GM13976 (cell line): ENCODE measurements at regions not wholly inside any gene's neighbourhood (a gene's known extent, or its start where the extent isn't known, plus 50 kb on each side); places are given as distances from the start of the nearest gene placed in this dataset.
"Not testable (repeated sequence)": the region's sequence is repeated elsewhere in the genome, so short reads cannot be mapped to it uniquely, and the experiment has no call there.

ENCODE experiments used
- DNase-seq: peaks from one replicate; pipeline ENCODE4 v3.0.0; 2012; ENCODE audit warnings: low spot score
- in situ Hi-C: fragments of 300-500 bp; cut with MboI; formaldehyde crosslinking; loops from one replicate; pipeline ENCODE4 v1.12.0; 2022; ENCODE audit warnings: low sequenced_read_pairs, mixed read lengths, inconsistent platforms; ENCODE audit not compliant: unreplicated experiment
- TF ChIP-seq, protein P1 (sequence below): IDR thresholded peaks from 2 replicates; pipeline ENCODE4 v1.5.1; 2012; ENCODE audit warnings: borderline replicate concordance, mild to moderate bottlenecking; ENCODE audit not compliant: insufficient read depth; ENCODE audit errors: extremely low read depth, missing control alignments, control extremely low read depth

DNA sequence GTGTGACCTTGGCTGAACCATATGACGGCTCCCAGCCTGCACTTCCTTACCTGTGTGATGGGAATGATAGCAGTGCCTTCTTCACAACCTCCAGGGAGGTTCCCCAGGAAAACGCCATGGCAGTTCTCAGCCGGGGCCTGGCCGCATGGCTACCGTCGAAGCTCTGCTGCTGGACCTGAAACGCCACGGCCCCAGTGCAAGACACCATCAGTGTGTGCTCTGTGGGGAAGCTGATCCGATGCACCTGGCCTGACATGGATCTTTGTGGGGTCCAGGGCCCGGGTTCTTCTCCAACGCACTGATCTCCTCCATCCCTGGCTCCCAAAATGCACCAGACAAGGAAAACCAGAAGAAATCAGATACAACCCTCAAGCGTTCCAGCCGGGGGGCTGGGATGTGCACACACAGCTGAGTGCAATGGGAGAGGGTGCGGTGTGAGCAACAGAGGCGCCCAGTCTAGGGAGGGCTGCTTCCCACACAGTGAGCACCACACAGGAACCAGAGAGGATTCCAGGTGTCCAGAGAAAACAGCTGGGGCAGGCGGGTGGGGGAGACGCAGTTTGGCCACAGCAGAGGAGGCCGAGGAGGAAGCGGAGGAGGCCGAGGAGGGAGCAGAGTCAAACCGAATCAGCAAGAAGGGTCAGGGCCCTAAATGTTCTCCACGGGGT is 54.3 kb upstream of the ZNF469 start:
- DNase-seq = no peak
- in situ Hi-C loops = no loop called here

DNA sequence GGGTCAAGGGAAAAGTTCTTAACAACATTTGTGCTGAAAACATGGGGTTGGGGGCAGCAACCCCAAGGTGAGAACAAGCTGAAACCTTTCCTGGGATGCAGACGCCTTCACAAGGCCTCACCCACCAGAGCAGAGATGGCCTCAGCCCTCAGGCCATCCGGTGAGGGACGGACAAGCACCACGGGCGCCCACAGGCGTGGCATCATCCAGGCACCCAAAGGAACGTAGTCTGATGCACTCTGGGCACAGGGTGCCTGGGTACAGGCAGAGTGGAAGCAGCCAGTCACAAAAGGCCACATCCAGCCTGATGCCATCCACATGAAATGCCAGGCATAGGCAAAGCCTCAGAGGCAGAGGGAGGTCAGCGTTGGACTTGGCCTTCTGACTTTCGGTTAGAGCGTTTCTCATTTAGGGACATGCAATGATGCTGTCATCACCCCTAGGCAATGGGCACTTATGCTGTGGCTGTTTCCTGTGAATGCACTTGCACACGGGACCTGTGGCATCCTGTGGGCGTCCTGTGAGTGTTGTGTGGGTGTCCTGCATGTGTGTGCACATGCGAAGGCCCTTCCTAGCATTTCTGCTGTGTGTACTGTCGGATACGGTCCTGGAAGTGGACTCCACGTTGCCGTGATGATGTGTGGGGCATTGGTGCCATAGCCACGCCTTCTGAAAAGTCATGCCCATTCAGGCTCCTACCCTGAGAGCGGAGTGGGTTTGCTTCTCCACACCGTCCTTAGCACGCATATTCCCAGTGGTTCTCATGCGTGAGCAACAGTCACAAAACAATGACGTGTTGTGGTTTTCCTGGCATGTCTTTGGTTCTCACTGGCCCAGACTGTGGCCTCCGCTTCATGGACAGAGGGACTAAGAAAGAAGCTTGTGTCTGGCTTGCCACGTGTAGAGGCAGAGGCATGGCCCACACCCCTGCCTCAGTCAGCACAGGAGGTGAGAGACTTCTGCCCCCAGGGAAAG is 52.7 kb upstream of the ZNF469 start:
- in situ Hi-C loops = no loop called here
- TF ChIP-seq, protein P1, sequence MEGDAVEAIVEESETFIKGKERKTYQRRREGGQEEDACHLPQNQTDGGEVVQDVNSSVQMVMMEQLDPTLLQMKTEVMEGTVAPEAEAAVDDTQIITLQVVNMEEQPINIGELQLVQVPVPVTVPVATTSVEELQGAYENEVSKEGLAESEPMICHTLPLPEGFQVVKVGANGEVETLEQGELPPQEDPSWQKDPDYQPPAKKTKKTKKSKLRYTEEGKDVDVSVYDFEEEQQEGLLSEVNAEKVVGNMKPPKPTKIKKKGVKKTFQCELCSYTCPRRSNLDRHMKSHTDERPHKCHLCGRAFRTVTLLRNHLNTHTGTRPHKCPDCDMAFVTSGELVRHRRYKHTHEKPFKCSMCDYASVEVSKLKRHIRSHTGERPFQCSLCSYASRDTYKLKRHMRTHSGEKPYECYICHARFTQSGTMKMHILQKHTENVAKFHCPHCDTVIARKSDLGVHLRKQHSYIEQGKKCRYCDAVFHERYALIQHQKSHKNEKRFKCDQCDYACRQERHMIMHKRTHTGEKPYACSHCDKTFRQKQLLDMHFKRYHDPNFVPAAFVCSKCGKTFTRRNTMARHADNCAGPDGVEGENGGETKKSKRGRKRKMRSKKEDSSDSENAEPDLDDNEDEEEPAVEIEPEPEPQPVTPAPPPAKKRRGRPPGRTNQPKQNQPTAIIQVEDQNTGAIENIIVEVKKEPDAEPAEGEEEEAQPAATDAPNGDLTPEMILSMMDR = no peak
- no peak for DNase-seq

More for the DNA sequence above, 54.3 kb upstream of the ZNF469 start:
- TF ChIP-seq, protein P1 = no peak

DNA sequence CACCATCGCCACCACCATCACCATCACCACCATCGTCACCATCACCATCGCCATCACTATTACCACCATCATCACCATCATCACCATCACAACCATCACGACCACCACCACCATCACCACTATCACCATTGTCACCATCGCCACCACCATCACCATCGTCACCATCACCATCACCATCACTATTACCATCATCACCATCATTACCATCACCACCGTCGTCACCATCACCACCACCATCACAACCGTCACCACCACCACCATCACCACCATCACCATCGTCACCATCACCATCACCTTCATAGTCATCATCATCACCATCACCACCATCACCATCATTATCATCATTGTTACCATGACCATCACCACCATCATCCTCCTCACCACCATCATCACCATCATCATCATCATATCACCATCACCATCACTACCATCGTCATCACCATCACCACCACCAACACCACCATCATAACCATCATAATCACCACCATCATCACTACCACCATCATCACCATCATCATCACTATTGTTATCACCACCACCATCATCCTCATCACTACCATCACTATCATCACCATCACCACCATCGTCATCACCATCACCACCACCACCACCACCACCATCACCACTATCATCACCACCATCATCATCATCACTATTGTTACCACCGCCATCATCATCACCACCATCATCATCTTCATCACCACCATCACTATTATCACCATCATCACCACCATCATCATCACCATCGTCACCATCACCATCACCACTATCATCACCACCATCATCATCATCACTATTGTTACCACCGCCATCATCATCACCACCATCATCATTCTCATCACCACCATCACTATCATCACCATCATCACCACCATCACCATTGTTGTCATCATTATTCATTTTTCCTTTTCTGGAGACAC is 51.5 kb upstream of the ZNF469 start:
- no peak for DNase-seq
- in situ Hi-C loops = no loop called here
- TF ChIP-seq, protein P1 = no peak

DNA sequence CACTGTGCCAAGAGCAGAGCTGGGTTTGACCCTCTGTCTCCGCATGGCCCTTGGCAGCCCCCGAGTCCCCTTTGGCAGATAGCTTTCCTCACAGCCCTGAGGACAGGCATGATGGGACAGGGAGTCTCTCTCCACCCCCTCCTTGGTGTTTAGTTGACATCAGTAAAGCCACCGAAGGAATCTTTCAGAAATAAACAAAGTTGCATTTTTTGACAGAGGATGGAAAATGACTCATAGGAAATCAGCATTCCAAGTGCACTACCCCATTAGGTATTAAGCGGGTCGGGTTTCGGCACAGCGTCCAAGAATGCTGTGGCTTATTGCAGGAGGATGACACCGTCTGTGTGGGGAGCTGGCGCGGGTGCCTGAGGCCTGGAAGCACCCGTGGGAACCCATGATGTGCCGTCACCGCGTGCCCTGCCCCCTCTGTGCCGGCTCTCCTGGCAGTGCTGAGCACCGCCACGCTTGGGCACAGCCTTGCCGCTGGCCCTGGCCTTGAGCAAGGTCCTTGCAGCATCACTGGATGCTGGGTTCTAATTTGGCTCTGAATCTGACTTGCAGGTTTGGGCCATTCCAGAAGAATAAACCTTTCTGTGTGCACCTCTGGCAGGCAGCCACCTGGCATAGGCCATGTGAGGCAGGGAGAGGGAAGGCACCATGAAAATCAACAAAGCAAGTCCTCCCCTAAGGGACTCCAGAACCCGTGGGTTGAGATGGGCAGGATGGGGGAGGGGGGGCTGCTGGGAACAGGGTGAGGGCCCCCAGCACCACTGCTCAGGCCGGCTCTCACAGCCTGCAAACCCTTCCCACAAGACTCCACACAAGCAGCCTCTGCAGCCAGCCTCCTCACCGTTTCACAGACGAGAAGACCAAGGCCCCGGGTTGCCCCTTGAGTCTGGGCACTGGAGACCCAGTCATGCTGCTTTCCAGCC is 50.5 kb upstream of the ZNF469 start:
- TF ChIP-seq, protein P1 = no peak
- DNase-seq = no peak
- in situ Hi-C loops = no loop called here

DNA sequence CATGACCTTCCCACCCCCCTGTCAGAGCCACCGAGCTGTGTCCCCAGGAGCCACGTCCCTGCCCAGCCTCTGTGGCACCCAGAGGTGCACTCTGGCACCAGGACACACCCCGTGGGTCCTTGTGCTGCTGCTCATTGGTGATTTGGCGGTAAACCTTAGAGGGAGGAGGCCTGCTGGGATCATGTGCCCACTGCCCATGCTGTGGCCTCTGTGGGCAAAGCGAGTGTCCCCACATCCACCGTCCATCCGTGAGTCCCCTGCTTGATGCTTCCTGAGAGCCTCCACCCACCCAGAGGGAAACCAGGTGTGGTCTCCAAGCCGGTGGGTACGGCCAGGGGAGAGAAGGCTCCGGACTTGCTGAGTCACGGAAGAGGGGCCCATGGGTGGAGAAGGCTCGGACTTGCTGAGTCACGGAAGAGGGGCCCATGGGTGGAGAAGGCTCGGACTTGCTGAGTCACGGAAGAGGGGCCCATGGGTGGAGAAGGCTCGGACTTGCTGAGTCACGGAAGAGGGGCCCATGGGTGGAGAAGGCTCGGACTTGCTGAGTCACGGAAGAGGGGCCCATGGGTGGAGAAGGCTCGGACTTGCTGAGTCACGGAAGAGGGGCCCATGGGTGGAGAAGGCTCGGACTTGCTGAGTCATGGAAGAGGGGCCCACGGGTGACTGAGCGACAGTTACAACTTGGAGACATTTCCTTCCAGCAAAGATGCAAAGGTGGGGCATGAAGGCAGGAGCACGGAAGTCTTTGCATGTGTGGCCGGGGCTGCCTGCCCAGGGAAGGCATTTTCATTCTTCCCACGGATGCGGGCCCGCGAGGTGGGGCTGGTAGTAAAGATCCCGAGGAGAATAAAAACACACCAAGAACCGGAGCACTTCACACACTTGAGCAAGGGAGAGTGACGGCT is 49.6 kb upstream of the ZNF469 start:
- DNase-seq, in situ Hi-C loops: not testable (repeated sequence)
